Stimulated activated naive CD8-positive, alpha-beta T cell treated with anti-CD3 and anti-CD28 coated beads, Interleukin-15, Interleukin-2, amounts not matched to agents 100 ng/mL and 50 ng/mL, for 24 hours (primary cell): ENCODE measurements at regions not wholly inside any gene's neighbourhood (a gene's known extent, or its start where the extent isn't known, plus 50 kb on each side); places are given as distances from the start of the nearest gene placed in this dataset.

Experiments used
- H3K27ac Mint-ChIP-seq: one replicate; pipeline ENCODE4 v1.8.0; 2021; ENCODE audit warnings: mild to moderate bottlenecking, mixed read lengths
- H3K27me3 Mint-ChIP-seq: one replicate; pipeline ENCODE4 v1.8.0; 2021; ENCODE audit warnings: mixed read lengths
- H3K36me3 Mint-ChIP-seq: one replicate; pipeline ENCODE4 v1.8.0; 2021; ENCODE audit warnings: low read depth, mixed read lengths
- H3K4me1 Mint-ChIP-seq: one replicate; pipeline ENCODE4 v1.8.0; 2021; ENCODE audit warnings: low read depth, mixed read lengths
- H3K4me3 Mint-ChIP-seq: one replicate; pipeline ENCODE4 v1.8.0; 2021; ENCODE audit warnings: mild to moderate bottlenecking, mixed read lengths
- H3K9me3 Mint-ChIP-seq: one replicate; pipeline ENCODE4 v1.8.0; 2021; ENCODE audit warnings: mixed read lengths

- Mint-ChIP-seq H3K4me1 (peaks cover 8% of the 10 kb centered on the region), H3K27ac (no peak overlapping the region), H3K4me3 (no peak overlapping the region), H3K36me3 (peaks cover 5% of the 10 kb centered on the region), H3K9me3 (peaks cover 7% of the 10 kb centered on the region), H3K27me3 (peaks cover 14% of the 10 kb centered on the region)
Measured at GRCh38 chr13:50198508-50198907, 183.3 kb downstream of the KCNRG start.

GRCh38 chr13:50200569-50200968 lies 185.3 kb downstream of the KCNRG start:
- H3K36me3 Mint-ChIP-seq, result peaks cover 5% of the 10 kb centered on the region

GRCh38 chr13:50200988-50201387 lies 185.7 kb downstream of the KCNRG start:
- peaks cover 5% of the 10 kb centered on the region for H3K36me3 Mint-ChIP-seq
- peaks cover 10% of the 10 kb centered on the region for H3K27me3 Mint-ChIP-seq
- H3K27ac Mint-ChIP-seq, result no peak overlapping the region
- peaks cover 4% of the 10 kb centered on the region for H3K9me3 Mint-ChIP-seq
- no peak overlapping the region for H3K4me3 Mint-ChIP-seq
- H3K4me1 Mint-ChIP-seq, result no peaks in the 10 kb centered on the region

More at GRCh38 chr13:50200569-50200968, 185.3 kb downstream of the KCNRG start:
- no peak overlapping the region for H3K4me3 Mint-ChIP-seq
- H3K27ac Mint-ChIP-seq, result no peak overlapping the region
- H3K27me3 Mint-ChIP-seq, result peaks cover 11% of the 10 kb centered on the region
- H3K9me3 Mint-ChIP-seq, result peaks cover 5% of the 10 kb centered on the region
- no peaks in the 10 kb centered on the region for H3K4me1 Mint-ChIP-seq

- Mint-ChIP-seq H3K27me3 (peaks cover 4% of the 10 kb centered on the region), H3K4me3 (no peak overlapping the region), H3K36me3 (peaks cover 5% of the 10 kb centered on the region), H3K9me3 (peaks cover 4% of the 10 kb centered on the region), H3K4me1 (no peaks in the 10 kb centered on the region), H3K27ac (no peak overlapping the region)
Measured at GRCh38 chr13:50202485-50202884, 187.2 kb downstream of the KCNRG start.

DNA sequence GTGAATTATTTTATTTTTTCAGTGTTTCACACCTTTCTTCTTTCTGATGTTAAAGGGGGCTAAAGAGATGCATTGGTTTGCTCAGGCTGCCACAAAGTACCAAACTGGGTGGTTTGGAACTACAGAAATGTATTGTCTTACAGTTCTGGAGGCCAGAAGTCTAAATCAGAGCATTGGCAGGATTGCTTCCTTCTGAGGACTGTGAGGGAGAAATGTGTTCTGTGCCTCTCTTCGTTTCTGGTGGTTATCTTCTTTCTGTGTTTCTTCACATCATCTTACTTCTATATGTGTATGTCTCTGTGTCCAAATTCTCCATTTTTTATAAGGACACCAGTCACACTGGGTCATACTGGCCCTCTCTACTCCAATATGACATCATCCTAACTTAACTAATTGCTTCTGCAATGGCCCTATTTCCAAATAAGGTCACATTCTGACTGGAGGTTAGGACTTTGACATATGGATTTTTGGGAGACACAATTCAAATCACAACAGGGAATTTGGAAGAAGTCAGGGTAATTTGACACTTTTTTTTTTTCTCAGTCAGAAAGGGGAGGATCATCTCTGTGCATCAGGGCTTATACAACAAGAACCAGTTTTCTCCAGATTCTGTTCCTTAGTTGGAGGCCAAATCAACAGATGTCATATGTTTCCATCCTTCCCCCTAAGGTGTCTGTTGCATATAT lies 188.2 kb downstream of the KCNRG start:
- Mint-ChIP-seq H3K9me3 (no peaks in the 10 kb centered on the region), H3K27ac (no peak overlapping the region)

GRCh38 chr13:50205581-50205980 lies 190.3 kb downstream of the KCNRG start:
- H3K27me3 Mint-ChIP-seq, result peaks cover 13% of the 10 kb centered on the region
- no peak overlapping the region for H3K4me3 Mint-ChIP-seq
- H3K36me3 Mint-ChIP-seq, result no peaks in the 10 kb centered on the region
- peaks cover 11% of the 10 kb centered on the region for H3K4me1 Mint-ChIP-seq
- H3K9me3 Mint-ChIP-seq, result no peaks in the 10 kb centered on the region
- no peak overlapping the region for H3K27ac Mint-ChIP-seq

More for the DNA sequence above, 188.2 kb downstream of the KCNRG start:
- Mint-ChIP-seq H3K27me3 (peaks cover 7% of the 10 kb centered on the region), H3K4me3 (no peak overlapping the region), H3K4me1 (peaks cover 3% of the 10 kb centered on the region), H3K36me3 (peaks cover 5% of the 10 kb centered on the region)

- no peak overlapping the region for H3K27ac Mint-ChIP-seq
- H3K9me3 Mint-ChIP-seq, result peaks cover 16% of the 10 kb centered on the region
- peaks cover 18% of the 10 kb centered on the region for H3K27me3 Mint-ChIP-seq
- H3K36me3 Mint-ChIP-seq, result peaks cover 5% of the 10 kb centered on the region
- peak overlapping the region; percentile 14 for H3K4me3 Mint-ChIP-seq
- H3K4me1 Mint-ChIP-seq, result peaks cover 11% of the 10 kb centered on the region
Measured at GRCh38 chr13:50208826-50209335, 193.6 kb downstream of the KCNRG start.

- Mint-ChIP-seq H3K4me3 (no peak overlapping the region), H3K9me3 (peaks cover 16% of the 10 kb centered on the region), H3K27me3 (peaks cover 18% of the 10 kb centered on the region), H3K27ac (no peak overlapping the region), H3K4me1 (peaks cover 17% of the 10 kb centered on the region), H3K36me3 (peaks cover 5% of the 10 kb centered on the region)
Measured at GRCh38 chr13:50209631-50210030, 194.4 kb downstream of the KCNRG start.

DNA sequence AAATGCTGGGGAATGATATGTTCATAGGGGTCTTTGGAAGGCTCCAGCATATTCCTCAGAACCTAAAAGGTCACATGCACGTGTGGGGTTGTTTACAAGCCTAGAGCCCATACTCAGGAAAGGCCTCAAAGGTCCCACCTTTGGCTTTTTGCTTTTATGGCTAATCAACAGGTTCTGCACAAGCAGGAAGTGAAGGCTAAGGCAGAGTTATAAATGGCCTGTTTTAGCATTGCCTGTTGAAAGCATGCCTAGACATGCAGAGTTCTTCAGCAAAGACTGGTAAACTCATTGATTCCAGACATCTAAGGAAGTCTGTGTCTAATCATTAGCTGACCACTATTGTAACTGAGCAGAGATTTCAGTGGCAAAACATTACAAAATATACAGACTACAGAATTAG lies 198.3 kb downstream of the KCNRG start:
- H3K4me1 Mint-ChIP-seq, result peaks cover 15% of the 10 kb centered on the region
- peaks cover 14% of the 10 kb centered on the region for H3K27me3 Mint-ChIP-seq
- no peak overlapping the region for H3K4me3 Mint-ChIP-seq
- H3K36me3 Mint-ChIP-seq, result peaks cover 5% of the 10 kb centered on the region
- peaks cover 23% of the 10 kb centered on the region for H3K9me3 Mint-ChIP-seq
- H3K27ac Mint-ChIP-seq, result no peak overlapping the region

DNA sequence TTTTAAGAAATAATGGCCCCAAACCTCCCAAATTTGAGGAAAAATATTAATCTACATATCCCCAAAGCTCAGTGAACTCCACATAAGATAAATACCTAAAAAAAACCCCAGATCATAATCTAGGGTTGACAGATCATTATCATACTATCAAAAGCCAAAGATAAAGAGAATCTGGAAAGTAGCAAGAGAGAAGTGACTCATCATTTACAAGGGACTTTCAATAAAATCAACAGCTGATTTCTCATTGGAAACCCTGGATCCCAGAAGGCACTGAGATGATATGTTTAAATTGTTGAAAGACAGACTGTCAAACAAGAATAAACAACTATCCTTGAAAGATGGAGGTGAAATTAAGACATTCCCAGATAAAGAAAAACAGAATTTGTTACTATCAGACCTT lies 199.3 kb downstream of the KCNRG start:
- Mint-ChIP-seq H3K27ac (no peak overlapping the region), H3K36me3 (peaks cover 5% of the 10 kb centered on the region), H3K27me3 (peaks cover 16% of the 10 kb centered on the region), H3K4me3 (no peak overlapping the region), H3K4me1 (peaks cover 8% of the 10 kb centered on the region), H3K9me3 (peaks cover 23% of the 10 kb centered on the region)

DNA sequence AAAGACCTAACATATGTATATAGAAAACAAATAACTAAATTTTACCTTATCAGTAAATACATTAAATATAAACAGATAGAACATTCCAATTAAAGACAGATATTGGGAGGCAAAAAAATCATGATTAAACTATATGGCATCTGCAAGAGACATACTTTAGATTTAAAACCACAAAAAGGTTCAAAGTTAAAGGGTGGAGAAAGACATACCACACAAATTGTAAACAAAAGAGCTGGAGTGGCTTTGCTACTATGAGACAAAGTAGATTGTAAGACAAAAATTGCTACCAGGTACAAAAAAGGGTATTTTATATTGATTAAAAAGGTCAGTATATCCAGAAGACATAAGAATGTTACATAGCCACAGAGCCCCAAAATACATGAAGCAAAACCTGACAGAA lies 200.2 kb downstream of the KCNRG start:
- Mint-ChIP-seq H3K4me3 (no peak overlapping the region), H3K9me3 (peaks cover 23% of the 10 kb centered on the region), H3K27ac (no peak overlapping the region), H3K36me3 (peaks cover 5% of the 10 kb centered on the region), H3K27me3 (peaks cover 21% of the 10 kb centered on the region), H3K4me1 (peaks cover 8% of the 10 kb centered on the region)

DNA sequence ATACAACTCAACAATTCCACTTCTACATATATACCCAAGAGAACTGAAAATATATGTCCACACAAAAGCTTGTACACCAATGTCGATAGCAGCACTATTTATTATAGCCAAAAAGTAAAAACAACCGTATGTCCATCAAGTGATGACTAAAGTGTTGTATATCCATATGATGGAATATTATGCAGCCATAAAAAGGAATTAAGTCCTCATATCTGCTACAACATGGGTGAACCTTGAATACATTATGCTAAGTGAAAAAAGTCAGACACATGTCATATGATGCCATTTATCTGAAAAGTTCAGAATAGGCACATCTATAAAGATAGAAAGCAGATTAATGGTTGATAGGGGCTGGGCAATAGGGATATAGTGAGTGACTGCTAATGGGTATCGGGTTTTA lies 204.5 kb downstream of the KCNRG start:
- no peak overlapping the region for H3K27ac Mint-ChIP-seq
- H3K4me3 Mint-ChIP-seq, result no peak overlapping the region
- H3K27me3 Mint-ChIP-seq, result peaks cover 17% of the 10 kb centered on the region
- peaks cover 7% of the 10 kb centered on the region for H3K9me3 Mint-ChIP-seq
- no peaks in the 10 kb centered on the region for H3K36me3 Mint-ChIP-seq
- peaks cover 21% of the 10 kb centered on the region for H3K4me1 Mint-ChIP-seq

DNA sequence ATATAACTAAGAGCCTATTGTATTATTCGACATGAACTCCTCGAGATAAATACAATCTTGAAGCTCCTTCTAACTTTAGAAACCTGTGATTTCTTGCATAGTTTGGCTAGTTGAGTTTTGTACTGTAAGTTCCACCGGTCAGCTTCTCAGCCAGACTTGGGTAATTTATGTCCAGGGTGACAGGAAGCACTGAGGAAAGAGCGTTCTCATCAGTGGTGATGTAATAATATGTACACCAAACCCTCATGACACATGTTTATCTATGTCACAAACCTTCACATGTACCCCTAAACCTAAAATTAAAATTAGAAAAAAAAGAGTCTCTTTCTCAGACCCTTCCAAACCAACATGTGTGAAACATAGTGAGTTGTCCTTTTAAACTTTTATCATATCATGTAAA lies 205.7 kb downstream of the KCNRG start:
- Mint-ChIP-seq H3K9me3 (peaks cover 6% of the 10 kb centered on the region), H3K4me3 (no peak overlapping the region), H3K4me1 (peaks cover 31% of the 10 kb centered on the region), H3K27ac (no peak overlapping the region), H3K36me3 (no peaks in the 10 kb centered on the region), H3K27me3 (peaks cover 20% of the 10 kb centered on the region)

DNA sequence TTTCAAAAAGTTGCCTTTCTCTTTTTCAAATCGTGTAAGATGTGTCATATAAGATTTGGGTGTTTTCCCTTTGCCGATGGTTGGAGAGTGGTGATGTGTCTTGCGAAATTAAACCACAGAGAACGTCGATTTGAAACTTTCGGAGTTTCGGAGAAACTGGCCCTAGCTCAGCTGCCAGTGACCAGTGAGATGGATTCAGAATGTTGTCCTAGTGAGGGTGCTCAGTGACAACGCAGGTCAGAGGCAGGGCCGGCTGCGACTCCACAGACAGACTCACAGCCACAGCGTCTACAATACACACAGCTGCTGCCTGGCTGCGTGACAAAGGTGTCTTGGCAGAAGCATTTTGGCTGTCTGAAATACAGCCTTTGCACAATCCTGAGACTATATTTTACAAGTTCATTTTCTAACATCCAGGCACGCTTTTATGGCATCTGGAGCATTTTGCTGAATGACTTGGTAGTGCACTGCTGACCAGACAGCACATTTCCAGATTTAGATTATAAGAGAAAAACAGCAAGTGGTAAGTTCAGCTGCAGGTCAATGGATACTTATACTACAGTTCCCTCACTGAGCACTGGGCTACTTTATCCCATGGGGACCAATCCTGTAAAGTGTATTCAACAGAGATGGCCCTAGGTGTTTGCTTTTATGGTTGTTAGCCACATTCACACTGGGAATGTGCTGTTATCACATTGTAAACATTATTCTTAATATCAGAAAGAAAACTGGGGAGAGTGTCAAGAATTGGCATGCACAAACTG lies 207.5 kb downstream of the KCNRG start:
- Mint-ChIP-seq H3K27ac (peak overlapping the region; percentile 32), H3K9me3 (no peaks in the 10 kb centered on the region), H3K27me3 (peaks cover 20% of the 10 kb centered on the region), H3K4me1 (peaks cover 50% of the 10 kb centered on the region), H3K36me3 (no peaks in the 10 kb centered on the region), H3K4me3 (no peak overlapping the region)

- Mint-ChIP-seq H3K36me3 (no peaks in the 10 kb centered on the region), H3K4me1 (peaks cover 60% of the 10 kb centered on the region), H3K4me3 (no peak overlapping the region), H3K9me3 (no peaks in the 10 kb centered on the region), H3K27me3 (peaks cover 16% of the 10 kb centered on the region), H3K27ac (no peak overlapping the region)
Measured at GRCh38 chr13:50224534-50224933, 209.3 kb downstream of the KCNRG start.
